ENCODE measurements at regions not wholly inside any gene's neighbourhood (a gene's known extent, or its start where the extent isn't known, plus 50 kb on each side); places are given as distances from the start of the nearest gene placed in this dataset.

- TF ChIP-seq CTCF (optimal IDR thresholded peaks at IDR 0.05 in 1 of 3, IDR thresholded peaks at IDR 0.05 in 1 of 3, conservative IDR thresholded peaks at IDR 0.05 in 1 of 3; ENCODE audit: extremely low read depth in 1 of 3, insufficient read depth in 2 of 3, low read length in 3 of 3) = no peak
- TF ChIP-seq EZH2 (IDR thresholded peaks at IDR 0.05; ENCODE audit: low read length) = no peak
These were observed 52.8 kb upstream of the FHL2 start for GRCh38 chr2:105451571-105452166.

Measured in keratinocyte (primary cell).